HCT116 (cell line): ENCODE measurements at regions not wholly inside any gene's neighbourhood (a gene's known extent, or its start where the extent isn't known, plus 50 kb on each side); places are given as distances from the start of the nearest gene placed in this dataset.
"Not testable (repeated sequence)": the region's sequence is repeated elsewhere in the genome, so short reads cannot be mapped to it uniquely, and the experiment has no call there.

Experiments used
- ATAC-seq: fragments of 200-7000 bp; cut with Tn5 transposase; 2 replicates; pipeline ENCODE4 v1.9.1; 2020; ENCODE audit warnings: mild to moderate bottlenecking, moderate library complexity
- BruUV-seq: library from RNA; stranded (reverse); fragments of 400-500 nt; replicated peaks from 2 replicates; lab custom pipeline; 2021; lab: Mats Ljungman, UMichigan
- CTCF ChIA-PET: fragments of 300-600 bp; sonication (Branson Sonifier 250); formaldehyde crosslinking; loops from one replicate; lab custom pipeline; 2021; ENCODE audit warnings: antibody characterized with exemption; lab: Charles Lee
- POLR2A ChIA-PET: fragments of 300-600, 350-600 bp; sonication (Branson Sonifier 250); formaldehyde crosslinking; loops from one replicate; lab custom pipeline; 2021; ENCODE audit warnings: antibody characterized with exemption; lab: Charles Lee
- RAD21 ChIA-PET, 2 experiments: fragments of 300-600 bp; sonication (Branson Sonifier 250); formaldehyde crosslinking; loops; one replicate each; lab custom pipeline; 2023; ENCODE audit warnings: low total read pairs in 2 of 2; ENCODE audit not compliant: uncharacterized antibody in 2 of 2, unreplicated experiment in 2 of 2, low non-redundant PET in 1 of 2; lab: Charles Lee
- DNase-seq: peaks from one replicate; pipeline ENCODE4 v3.0.0-alpha.2; 2010; ENCODE audit warnings: low read depth, low spot score
- H2AFZ ChIP-seq: fragments of 200-600 bp; shearing (Covaris generic), sonication (generic); 2 replicates; pipeline ENCODE4 v1.6.1; 2017; ENCODE audit warnings: low read depth, mixed run types, mixed read lengths, antibody characterized with exemption, low read length; ENCODE audit not compliant: poor library complexity, severe bottlenecking
- H3K27ac ChIP-seq: 2 replicates; pipeline ENCODE4 v1.5.1; 2012; ENCODE audit warnings: low read depth, low read length
- H3K27me3 ChIP-seq: fragments of 200-600 bp; sonication (generic); 2 replicates; pipeline ENCODE4 v1.6.1; 2016; ENCODE audit warnings: mixed run types, low read length, mixed read lengths; ENCODE audit not compliant: insufficient read depth
- H3K36me3 ChIP-seq, 2 experiments: fragments of 200-500 bp in 1 of 2; fragments of 200-600 bp in 1 of 2; sonication (Bioruptor generic) in 1 of 2; sonication (generic) in 1 of 2; 2 replicates each; pipeline versions ENCODE4 v1.5.1 to v1.6.1; 2014 to 2016; ENCODE audit warnings: low read length in 2 of 2, inconsistent platforms in 1 of 2, mixed read lengths in 1 of 2, mixed run types in 1 of 2; ENCODE audit not compliant: insufficient read depth in 2 of 2, control insufficient read depth in 1 of 2
- H3K4me1 ChIP-seq, 2 experiments: fragments of 200-600 bp in 1 of 2; sonication (generic) in 1 of 2; 2 replicates each; pipeline versions ENCODE4 v1.5.1 to v1.6.1; 2012 to 2017; ENCODE audit warnings: low read length in 2 of 2, inconsistent platforms in 1 of 2, mild to moderate bottlenecking in 1 of 2, mixed read lengths in 1 of 2, mixed run types in 1 of 2, moderate library complexity in 1 of 2; ENCODE audit not compliant: insufficient read depth in 2 of 2, control insufficient read depth in 1 of 2
- H3K4me2 ChIP-seq: fragments of 200-600 bp; sonication (generic); 2 replicates; pipeline ENCODE4 v1.6.1; 2017; ENCODE audit warnings: mixed run types, low read length, mixed read lengths
- H3K4me3 ChIP-seq, 2 experiments: fragments of 200-600 bp in 1 of 2; sonication (generic) in 1 of 2; replicated peaks in 1 of 2; 2 replicates each; pipeline ENCODE4 v1.5.1; 2011 to 2016; ENCODE audit warnings: low read length in 2 of 2, control low read depth in 1 of 2, low read depth in 1 of 2, mild to moderate bottlenecking in 1 of 2, mixed read lengths in 1 of 2, mixed run types in 1 of 2
- H3K79me2 ChIP-seq: fragments of 200-600 bp; sonication (generic); 2 replicates; pipeline ENCODE4 v1.6.1; 2017; ENCODE audit warnings: mild to moderate bottlenecking, mixed run types, low read length, moderate library complexity, mixed read lengths; ENCODE audit not compliant: insufficient read depth
- H3K9ac ChIP-seq: fragments of 200-600 bp; sonication (generic); 2 replicates; pipeline ENCODE4 v1.6.1; 2016; ENCODE audit warnings: low read length, mixed read lengths
- H3K9me2 ChIP-seq: fragments of 200-600 bp; sonication (generic), shearing (Covaris generic); 2 replicates; pipeline ENCODE4 v1.6.1; 2017; ENCODE audit warnings: mixed run types, mild to moderate bottlenecking, moderate library complexity; ENCODE audit not compliant: insufficient read depth
- H3K9me3 ChIP-seq, 2 experiments: fragments of 200-500 bp in 1 of 2; fragments of 200-600 bp in 1 of 2; sonication (Bioruptor generic) in 1 of 2; sonication (generic) in 1 of 2; 2 replicates each; pipeline ENCODE4 v1.6.1; 2014 to 2017; ENCODE audit warnings: low read length in 2 of 2, mixed read lengths in 2 of 2, inconsistent platforms in 1 of 2, low read depth in 1 of 2, mild to moderate bottlenecking in 1 of 2, mixed run types in 1 of 2, moderate library complexity in 1 of 2; ENCODE audit not compliant: control insufficient read depth in 1 of 2, insufficient read depth in 1 of 2
- H4K20me1 ChIP-seq: fragments of 200-600 bp; sonication (generic), shearing (Covaris generic); 2 replicates; pipeline ENCODE4 v1.6.1; 2017; ENCODE audit warnings: mixed run types, mild to moderate bottlenecking, moderate library complexity; ENCODE audit not compliant: insufficient read depth
- intact Hi-C: fragments of 100-400 bp; cut with micrococcal nuclease; formaldehyde crosslinking; loops from 2 replicates; pipeline ENCODE4 v1.10.0; 2022

- H3K79me2 ChIP-seq, H3K9ac ChIP-seq, H4K20me1 ChIP-seq, H3K4me1 ChIP-seq, RAD21 ChIA-PET, H3K4me2 ChIP-seq, H3K9me3 ChIP-seq, H2AFZ ChIP-seq, CTCF ChIA-PET, ATAC-seq, H3K9me2 ChIP-seq, BruUV-seq, intact Hi-C loops, H3K36me3 ChIP-seq, H3K27ac ChIP-seq, DNase-seq, H3K4me3 ChIP-seq, POLR2A ChIA-PET: not testable (repeated sequence)
- peaks cover 13% of the 10 kb centered on the region for H3K27me3 ChIP-seq
Measured at GRCh38 chr12:131655469-131656174, 55.3 kb upstream of the SFSWAP start.

- DNase-seq, H3K9me3 ChIP-seq, H4K20me1 ChIP-seq, H3K36me3 ChIP-seq, BruUV-seq, RAD21 ChIA-PET, H3K79me2 ChIP-seq, H3K4me1 ChIP-seq, intact Hi-C loops, H3K9ac ChIP-seq, H3K4me2 ChIP-seq, H3K27me3 ChIP-seq, POLR2A ChIA-PET, ATAC-seq, H2AFZ ChIP-seq, H3K4me3 ChIP-seq, H3K9me2 ChIP-seq, H3K27ac ChIP-seq, CTCF ChIA-PET: not testable (repeated sequence)
Measured at GRCh38 chr12:131656796-131657195, 54.1 kb upstream of the SFSWAP start.

- H3K4me1 ChIP-seq, H3K4me2 ChIP-seq, CTCF ChIA-PET, DNase-seq, H3K27ac ChIP-seq, intact Hi-C loops, H3K79me2 ChIP-seq, H3K9me2 ChIP-seq, H3K9ac ChIP-seq, H4K20me1 ChIP-seq, H3K36me3 ChIP-seq, BruUV-seq, POLR2A ChIA-PET, RAD21 ChIA-PET, H2AFZ ChIP-seq, H3K9me3 ChIP-seq, ATAC-seq, H3K27me3 ChIP-seq, H3K4me3 ChIP-seq: not testable (repeated sequence)
Measured at GRCh38 chr12:131658605-131659004, 52.3 kb upstream of the SFSWAP start.

GRCh38 chr12:131659484-131659883 lies 51.4 kb upstream of the SFSWAP start:
- H3K27ac ChIP-seq, ATAC-seq, H3K79me2 ChIP-seq, DNase-seq, POLR2A ChIA-PET, CTCF ChIA-PET, H3K4me3 ChIP-seq, H3K9ac ChIP-seq, BruUV-seq, H2AFZ ChIP-seq, H3K36me3 ChIP-seq, H3K27me3 ChIP-seq, H3K4me2 ChIP-seq, RAD21 ChIA-PET, H3K9me3 ChIP-seq, H3K9me2 ChIP-seq, H4K20me1 ChIP-seq, H3K4me1 ChIP-seq, intact Hi-C loops: not testable (repeated sequence)
